Activated T-cell treated with anti-CD3 and anti-CD28 coated beads, Interleukin-2, amount 50 U/mL, for 72 hours (primary cell): ENCODE measurements at regions not wholly inside any gene's neighbourhood (a gene's known extent, or its start where the extent isn't known, plus 50 kb on each side); places are given as distances from the start of the nearest gene placed in this dataset.

Experiments
- ATAC-seq, 2 donors: fragments of 150-1000 bp; cut with Tn5 transposase; replicated peaks in 1 of 2; 2 replicates each; pipeline ENCODE4 v1.10.0; 2021; ENCODE audit warnings: moderate library complexity in 2 of 2, mild to moderate bottlenecking in 1 of 2
- DNase-seq, 2 donors: peaks; one replicate each; pipeline ENCODE4 v3.0.0; 2021 to 2022; ENCODE audit warnings: mixed read lengths in 1 of 2
- H3K27ac Mint-ChIP-seq: one replicate; pipeline ENCODE4 v1.8.0; 2022; ENCODE audit warnings: mild to moderate bottlenecking, moderate library complexity, mixed read lengths
- H3K27me3 Mint-ChIP-seq: one replicate; pipeline ENCODE4 v1.8.0; 2022; ENCODE audit warnings: low read depth, mixed read lengths
- H3K36me3 Mint-ChIP-seq, 2 donors: one replicate each; pipeline ENCODE4 v1.8.0; 2022; ENCODE audit warnings: mixed read lengths in 2 of 2, mild to moderate bottlenecking in 1 of 2; ENCODE audit not compliant: insufficient read depth in 2 of 2
- H3K4me1 Mint-ChIP-seq: one replicate; pipeline ENCODE4 v1.8.0; 2022; ENCODE audit warnings: low read depth, mixed read lengths
- H3K4me3 Mint-ChIP-seq, 2 donors: one replicate each; pipeline ENCODE4 v1.8.0; 2022; ENCODE audit warnings: mild to moderate bottlenecking in 2 of 2, mixed read lengths in 2 of 2, moderate library complexity in 2 of 2
- H3K9me3 Mint-ChIP-seq, 2 donors: one replicate each; pipeline ENCODE4 v1.8.0; 2022; ENCODE audit warnings: mixed read lengths in 2 of 2

GRCh38 chr2:2939078-2939795 lies 438.4 kb downstream of the EIPR1 start:
- no peaks in the 10 kb centered on the region for H3K27me3 Mint-ChIP-seq
- DNase-seq (no peak), ATAC-seq (no peak)
- H3K4me1 Mint-ChIP-seq = no peaks in the 10 kb centered on the region
- no peak overlapping the region for H3K4me3 Mint-ChIP-seq
- no peak overlapping the region for H3K27ac Mint-ChIP-seq
- H3K36me3 Mint-ChIP-seq = peaks cover 2 to 4% of the 10 kb centered on the region in 2 donors
- H3K9me3 Mint-ChIP-seq = peaks cover 11 to 15% of the 10 kb centered on the region in 2 donors

- DNase-seq (no peak), ATAC-seq (no peak)
- H3K36me3 Mint-ChIP-seq = peaks cover 2 to 4% of the 10 kb centered on the region in 2 donors
- no peak overlapping the region for H3K4me3 Mint-ChIP-seq
- peaks cover 7 to 15% of the 10 kb centered on the region in 2 donors for H3K9me3 Mint-ChIP-seq
- no peaks in the 10 kb centered on the region for H3K4me1 Mint-ChIP-seq
- no peak overlapping the region for H3K27ac Mint-ChIP-seq
- no peaks in the 10 kb centered on the region for H3K27me3 Mint-ChIP-seq
These were observed 439.1 kb downstream of the EIPR1 start for GRCh38 chr2:2938481-2938880.

GRCh38 chr2:2935445-2936149 lies 442.0 kb downstream of the EIPR1 start:
- H3K27me3 Mint-ChIP-seq = no peaks in the 10 kb centered on the region
- no peak overlapping the region for H3K4me3 Mint-ChIP-seq
- peaks cover 2 to 4% of the 10 kb centered on the region in 2 donors for H3K36me3 Mint-ChIP-seq
- H3K4me1 Mint-ChIP-seq = no peaks in the 10 kb centered on the region
- ATAC-seq (no peak), DNase-seq (no peak)
- peaks cover 7 to 15% of the 10 kb centered on the region in 2 donors for H3K9me3 Mint-ChIP-seq
- H3K27ac Mint-ChIP-seq = no peak overlapping the region

GRCh38 chr2:2933426-2933825 lies 444.2 kb downstream of the EIPR1 start:
- no peak overlapping the region for H3K27ac Mint-ChIP-seq
- H3K9me3 Mint-ChIP-seq = peaks cover 9 to 19% of the 10 kb centered on the region in 2 donors
- ATAC-seq (no peak), DNase-seq (no peak)
- H3K36me3 Mint-ChIP-seq = peaks cover 2 to 8% of the 10 kb centered on the region in 2 donors
- peaks cover 14% of the 10 kb centered on the region for H3K27me3 Mint-ChIP-seq
- H3K4me3 Mint-ChIP-seq = no peak overlapping the region
- no peaks in the 10 kb centered on the region for H3K4me1 Mint-ChIP-seq

GRCh38 chr2:2932692-2933305 lies 444.8 kb downstream of the EIPR1 start:
- H3K9me3 Mint-ChIP-seq = peaks cover 9 to 16% of the 10 kb centered on the region in 2 donors
- H3K27me3 Mint-ChIP-seq = peaks cover 15% of the 10 kb centered on the region
- no peak for DNase-seq
- no peak overlapping the region for H3K27ac Mint-ChIP-seq
- no peaks in the 10 kb centered on the region for H3K4me1 Mint-ChIP-seq
- H3K36me3 Mint-ChIP-seq = peaks cover 2 to 8% of the 10 kb centered on the region in 2 donors
- no peak overlapping the region for H3K4me3 Mint-ChIP-seq
- no peak for ATAC-seq

- DNase-seq = no peak
- peaks cover 7 to 15% of the 10 kb centered on the region in 2 donors for H3K9me3 Mint-ChIP-seq
These were observed 445.4 kb downstream of the EIPR1 start for GRCh38 chr2:2932189-2932588.

GRCh38 chr2:2931318-2932075 lies 446.1 kb downstream of the EIPR1 start:
- H3K4me1 Mint-ChIP-seq = no peaks in the 10 kb centered on the region
- H3K4me3 Mint-ChIP-seq = no peak overlapping the region
- peaks cover 0 to 3% of the 10 kb centered on the region in 2 donors for H3K36me3 Mint-ChIP-seq
- peaks cover 15% of the 10 kb centered on the region for H3K27me3 Mint-ChIP-seq
- H3K27ac Mint-ChIP-seq = no peak overlapping the region
- peaks cover 2 to 9% of the 10 kb centered on the region in 2 donors for H3K9me3 Mint-ChIP-seq
- ATAC-seq (no peak), DNase-seq (no peak)

More at GRCh38 chr2:2932189-2932588, 445.4 kb downstream of the EIPR1 start:
- ATAC-seq = no peak
- Mint-ChIP-seq H3K27ac (no peak overlapping the region), H3K4me3 (no peak overlapping the region), H3K36me3 (peaks cover 2 to 5% of the 10 kb centered on the region in 2 donors), H3K4me1 (no peaks in the 10 kb centered on the region), H3K27me3 (peaks cover 15% of the 10 kb centered on the region)

- H3K9me3 Mint-ChIP-seq = peaks cover 2 to 6% of the 10 kb centered on the region in 2 donors
- no peaks in the 10 kb centered on the region for H3K4me1 Mint-ChIP-seq
- peaks cover 0 to 3% of the 10 kb centered on the region in 2 donors for H3K36me3 Mint-ChIP-seq
- H3K27me3 Mint-ChIP-seq = peaks cover 15% of the 10 kb centered on the region
- DNase-seq (no peak), ATAC-seq (no peak)
- no peak overlapping the region for H3K4me3 Mint-ChIP-seq
- no peak overlapping the region for H3K27ac Mint-ChIP-seq
These were observed 446.8 kb downstream of the EIPR1 start for GRCh38 chr2:2930841-2931240.

GRCh38 chr2:2926858-2927175 lies 450.8 kb downstream of the EIPR1 start:
- H3K36me3 Mint-ChIP-seq = peaks cover 0 to 3% of the 10 kb centered on the region in 2 donors
- no peaks in the 10 kb centered on the region for H3K4me1 Mint-ChIP-seq
- ATAC-seq (no peak), DNase-seq (no peak)
- peaks cover 2 to 6% of the 10 kb centered on the region in 2 donors for H3K9me3 Mint-ChIP-seq
- no peak overlapping the region for H3K27ac Mint-ChIP-seq
- peak overlapping the region in 1 of 2 donors; percentile 9 for H3K4me3 Mint-ChIP-seq
- peaks cover 30% of the 10 kb centered on the region for H3K27me3 Mint-ChIP-seq

- no peak for DNase-seq
These were observed 451.4 kb downstream of the EIPR1 start for GRCh38 chr2:2926009-2926857.

GRCh38 chr2:2922156-2922555 lies 455.5 kb downstream of the EIPR1 start:
- H3K4me3 Mint-ChIP-seq = no peak overlapping the region
- no peaks in the 10 kb centered on the region for H3K4me1 Mint-ChIP-seq
- ATAC-seq = no peak
- H3K27ac Mint-ChIP-seq = no peak overlapping the region
- H3K9me3 Mint-ChIP-seq = no peaks in the 10 kb centered on the region
- no peaks in the 10 kb centered on the region for H3K36me3 Mint-ChIP-seq
- DNase-seq = no peak
- peaks cover 15% of the 10 kb centered on the region for H3K27me3 Mint-ChIP-seq

More at GRCh38 chr2:2926009-2926857, 451.4 kb downstream of the EIPR1 start:
- peak; percentile 72 to 88 for ATAC-seq
- H3K27ac Mint-ChIP-seq = no peak overlapping the region
- peaks cover 0 to 3% of the 10 kb centered on the region in 2 donors for H3K36me3 Mint-ChIP-seq
- peaks cover 2 to 6% of the 10 kb centered on the region in 2 donors for H3K9me3 Mint-ChIP-seq
- peaks cover 30% of the 10 kb centered on the region for H3K27me3 Mint-ChIP-seq
- H3K4me1 Mint-ChIP-seq = no peaks in the 10 kb centered on the region
- no peak overlapping the region for H3K4me3 Mint-ChIP-seq

GRCh38 chr2:2921011-2921720 lies 456.5 kb downstream of the EIPR1 start:
- Mint-ChIP-seq H3K9me3 (no peaks in the 10 kb centered on the region), H3K36me3 (no peaks in the 10 kb centered on the region), H3K4me1 (no peaks in the 10 kb centered on the region), H3K27me3 (peaks cover 15% of the 10 kb centered on the region), H3K27ac (no peak overlapping the region), H3K4me3 (no peak overlapping the region)
- ATAC-seq = no peak
- DNase-seq = no peak
